GM21515 (cell line): ENCODE measurements at regions not wholly inside any gene's neighbourhood (a gene's known extent, or its start where the extent isn't known, plus 50 kb on each side); places are given as distances from the start of the nearest gene placed in this dataset.

Source experiments
- ATAC-seq: cut with Tn5 transposase; IDR thresholded peaks from one replicate; pipeline ENCODE4 v1.9.1; 2021; ENCODE audit not compliant: unreplicated experiment

GRCh38 chr14:42872786-42873185 lies 1266.1 kb downstream of the LRFN5 start:
- ATAC-seq: no peak

GRCh38 chr14:42869681-42870080 lies 1263.0 kb downstream of the LRFN5 start:
- no peak for ATAC-seq

GRCh38 chr14:42862114-42862513 lies 1255.4 kb downstream of the LRFN5 start:
- ATAC-seq: no peak

- ATAC-seq: no peak
These were observed 1253.7 kb downstream of the LRFN5 start for GRCh38 chr14:42860371-42860770.

GRCh38 chr14:42856106-42856505 lies 1249.4 kb downstream of the LRFN5 start:
- no peak for ATAC-seq

GRCh38 chr14:42855085-42855484 lies 1248.4 kb downstream of the LRFN5 start:
- ATAC-seq: no peak

GRCh38 chr14:42854061-42854460 lies 1247.4 kb downstream of the LRFN5 start:
- no peak for ATAC-seq

GRCh38 chr14:42848652-42849051 lies 1242.0 kb downstream of the LRFN5 start:
- ATAC-seq: no peak

GRCh38 chr14:42814817-42815216 lies 1208.1 kb downstream of the LRFN5 start:
- no peak for ATAC-seq

- no peak for ATAC-seq
These were observed 1200.2 kb downstream of the LRFN5 start for GRCh38 chr14:42806909-42807315.

GRCh38 chr14:42804141-42804540 lies 1197.5 kb downstream of the LRFN5 start:
- ATAC-seq: no peak

- ATAC-seq: no peak
These were observed 1195.7 kb downstream of the LRFN5 start for GRCh38 chr14:42802346-42802745.

GRCh38 chr14:42792166-42792565 lies 1185.5 kb downstream of the LRFN5 start:
- no peak for ATAC-seq

- no peak for ATAC-seq
These were observed 1176.1 kb downstream of the LRFN5 start for GRCh38 chr14:42782754-42783153.

- no peak for ATAC-seq
These were observed 1172.3 kb downstream of the LRFN5 start for GRCh38 chr14:42778984-42779383.

GRCh38 chr14:42750771-42751170 lies 1144.1 kb downstream of the LRFN5 start:
- no peak for ATAC-seq

- ATAC-seq: no peak
These were observed 1135.4 kb downstream of the LRFN5 start for GRCh38 chr14:42742084-42742483.

- no peak for ATAC-seq
These were observed 1129.7 kb downstream of the LRFN5 start for GRCh38 chr14:42736408-42736807.

- no peak for ATAC-seq
These were observed 1127.4 kb downstream of the LRFN5 start for GRCh38 chr14:42734041-42734440.

GRCh38 chr14:42732005-42732404 lies 1125.3 kb downstream of the LRFN5 start:
- ATAC-seq: no peak

GRCh38 chr14:42731480-42731879 lies 1124.8 kb downstream of the LRFN5 start:
- ATAC-seq: no peak

- no peak for ATAC-seq
These were observed 1123.0 kb downstream of the LRFN5 start for GRCh38 chr14:42729681-42730080.

GRCh38 chr14:42719391-42719790 lies 1112.7 kb downstream of the LRFN5 start:
- no peak for ATAC-seq

- ATAC-seq: no peak
These were observed 1108.6 kb downstream of the LRFN5 start for GRCh38 chr14:42715316-42715715.
